Hepatocyte (in vitro differentiated cells): ENCODE measurements at regions not wholly inside any gene's neighbourhood (a gene's known extent, or its start where the extent isn't known, plus 50 kb on each side); places are given as distances from the start of the nearest gene placed in this dataset.
"Not testable (repeated sequence)": the region's sequence is repeated elsewhere in the genome, so short reads cannot be mapped to it uniquely, and the experiment has no call there.

Experiments used
- EZH2 ChIP-seq: fragments of 200-600 bp; sonication (generic); IDR thresholded peaks from 2 replicates; pipeline ENCODE4 v1.6.1; 2016; ENCODE audit warnings: antibody characterized with exemption, mild to moderate bottlenecking, borderline replicate concordance
- EZH2phosphoT487 ChIP-seq: fragments of 200-600 bp; sonication (generic); IDR thresholded peaks from one replicate; pipeline ENCODE4 v1.6.1; 2018; ENCODE audit warnings: antibody characterized with exemption, mild to moderate bottlenecking, low read depth, moderate library complexity; ENCODE audit not compliant: unreplicated experiment, severe bottlenecking
- TF ChIP-seq, protein P1 (sequence below): fragments of 200-600 bp; sonication (generic); IDR thresholded peaks from 2 replicates; pipeline ENCODE4 v1.5.1; 2016; ENCODE audit warnings: antibody characterized with exemption, mild to moderate bottlenecking; ENCODE audit not compliant: poor library complexity

DNA sequence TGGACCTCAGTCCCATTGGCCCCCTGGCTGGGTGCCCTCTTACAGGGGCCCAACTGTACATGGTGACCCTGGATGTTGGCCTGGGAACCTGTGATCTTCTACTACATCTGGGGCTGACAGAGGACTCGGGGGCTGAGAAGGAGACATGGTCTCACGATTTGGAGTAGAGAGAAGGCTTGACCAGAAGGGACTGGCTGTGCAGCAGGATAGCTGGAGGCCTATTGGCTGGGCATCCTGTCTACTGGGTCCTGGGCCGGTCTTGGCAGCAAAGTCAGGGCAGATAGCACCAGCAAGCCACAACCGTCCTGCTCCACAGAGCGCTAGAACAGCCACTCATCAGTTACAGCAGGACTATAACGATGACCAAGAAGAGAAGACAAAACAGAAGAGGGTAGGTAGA, 66.4 kb upstream of the PLGLB1 start:
- TF ChIP-seq, protein P1, sequence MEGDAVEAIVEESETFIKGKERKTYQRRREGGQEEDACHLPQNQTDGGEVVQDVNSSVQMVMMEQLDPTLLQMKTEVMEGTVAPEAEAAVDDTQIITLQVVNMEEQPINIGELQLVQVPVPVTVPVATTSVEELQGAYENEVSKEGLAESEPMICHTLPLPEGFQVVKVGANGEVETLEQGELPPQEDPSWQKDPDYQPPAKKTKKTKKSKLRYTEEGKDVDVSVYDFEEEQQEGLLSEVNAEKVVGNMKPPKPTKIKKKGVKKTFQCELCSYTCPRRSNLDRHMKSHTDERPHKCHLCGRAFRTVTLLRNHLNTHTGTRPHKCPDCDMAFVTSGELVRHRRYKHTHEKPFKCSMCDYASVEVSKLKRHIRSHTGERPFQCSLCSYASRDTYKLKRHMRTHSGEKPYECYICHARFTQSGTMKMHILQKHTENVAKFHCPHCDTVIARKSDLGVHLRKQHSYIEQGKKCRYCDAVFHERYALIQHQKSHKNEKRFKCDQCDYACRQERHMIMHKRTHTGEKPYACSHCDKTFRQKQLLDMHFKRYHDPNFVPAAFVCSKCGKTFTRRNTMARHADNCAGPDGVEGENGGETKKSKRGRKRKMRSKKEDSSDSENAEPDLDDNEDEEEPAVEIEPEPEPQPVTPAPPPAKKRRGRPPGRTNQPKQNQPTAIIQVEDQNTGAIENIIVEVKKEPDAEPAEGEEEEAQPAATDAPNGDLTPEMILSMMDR = not testable (repeated sequence)
- TF ChIP-seq EZH2, EZH2phosphoT487: not testable (repeated sequence)
